Small intestine (tissue), 7 donors: ENCODE measurements at regions not wholly inside any gene's neighbourhood (a gene's known extent, or its start where the extent isn't known, plus 50 kb on each side); places are given as distances from the start of the nearest gene placed in this dataset.
"Not testable (repeated sequence)": the region's sequence is repeated elsewhere in the genome, so short reads cannot be mapped to it uniquely, and the experiment has no call there.

ENCODE experiments used
- DNase-seq, 2 donors: peaks; one replicate each; pipeline versions ENCODE4 v3.0.0 to v3.0.0-alpha.2; 2013
- FAIRE-seq: peaks from 2 replicates; lab custom pipeline; 2012; peaks lifted over from hg19 to GRCh38; lab: Jason Lieb, UNC
- H3K27ac ChIP-seq, 3 donors: one replicate each; pipeline ENCODE4 v1.5.1; 2013; ENCODE audit warnings: low read length in 2 of 3, mild to moderate bottlenecking in 2 of 3, control low read depth in 1 of 3, inconsistent platforms in 1 of 3, low read depth in 1 of 3, moderate library complexity in 1 of 3
- H3K27me3 ChIP-seq, 3 donors: one replicate each; pipeline ENCODE4 v1.6.1; 2013; ENCODE audit warnings: low read length in 3 of 3, inconsistent platforms in 1 of 3; ENCODE audit not compliant: control insufficient read depth in 3 of 3, insufficient read depth in 3 of 3
- H3K36me3 ChIP-seq, 3 donors: one replicate each; pipeline ENCODE4 v1.6.1; 2013; ENCODE audit warnings: low read length in 3 of 3, inconsistent platforms in 1 of 3, low read depth in 1 of 3, mild to moderate bottlenecking in 1 of 3, moderate library complexity in 1 of 3; ENCODE audit not compliant: control insufficient read depth in 3 of 3, insufficient read depth in 2 of 3
- H3K4me1 ChIP-seq, 3 donors: one replicate each; pipeline ENCODE4 v1.6.1; 2013; ENCODE audit warnings: low read length in 2 of 3, inconsistent platforms in 1 of 3, low read depth in 1 of 3, mild to moderate bottlenecking in 1 of 3, moderate library complexity in 1 of 3; ENCODE audit not compliant: control insufficient read depth in 3 of 3, insufficient read depth in 2 of 3
- H3K4me3 ChIP-seq, 3 donors: one replicate each; pipeline ENCODE4 v1.5.1; 2013; ENCODE audit warnings: low read length in 3 of 3, control low read depth in 1 of 3, inconsistent platforms in 1 of 3, low read depth in 1 of 3, mild to moderate bottlenecking in 1 of 3, moderate library complexity in 1 of 3
- H3K9me3 ChIP-seq, 2 donors: one replicate each; pipeline ENCODE4 v1.6.1; 2013; ENCODE audit warnings: low read depth in 1 of 2, low read length in 1 of 2; ENCODE audit not compliant: control insufficient read depth in 2 of 2, insufficient read depth in 1 of 2
- WGBS, 3 donors: extraction: QIAGEN DNeasy Blood & Tissue Kit; methylation state at CpG; one replicate each; pipeline ENCODE4 v1.1.7; 2013; 5-methylcytosine and 5-hydroxymethylcytosine counted together
- donor health status: healthy with polysubstance abuse.
- donor health status: control.
- donor health status: control.
- donor health status: Bipolar disorder and iron deficiency.
- donor health status: healthy.

DNA sequence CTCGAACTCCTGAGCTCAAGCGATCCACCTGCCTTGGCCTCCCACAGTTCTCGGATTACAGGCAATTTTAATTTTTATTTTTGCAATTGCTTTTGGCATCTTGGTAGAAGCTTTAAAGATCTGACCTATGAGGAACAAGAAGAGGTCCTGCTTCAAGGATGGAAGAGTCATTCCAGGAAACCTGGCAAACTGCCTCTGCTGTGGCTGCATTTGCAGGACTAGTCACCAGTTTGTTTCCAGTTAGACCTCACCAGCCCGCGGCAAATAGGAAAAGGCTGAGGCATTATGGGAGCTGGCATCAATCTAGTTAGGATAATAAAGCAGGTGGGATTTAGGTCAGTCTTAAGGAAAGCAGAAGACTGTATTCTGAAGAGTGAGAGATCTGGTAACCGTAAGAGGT, 51.9 kb upstream of the LAS1L start:
- no peak for FAIRE-seq
- WGBS, 3 donors = 85 to 97% (median 87%) methylated on average over 6 of the region's 6 CpGs
- no peak overlapping the region for H3K4me3 ChIP-seq
- no peaks in the 10 kb centered on the region for H3K27me3 ChIP-seq
- DNase-seq = no peak
- H3K9me3 ChIP-seq = no peaks in the 10 kb centered on the region
- no peaks in the 10 kb centered on the region for H3K4me1 ChIP-seq
- H3K27ac ChIP-seq = no peak overlapping the region
- no peaks in the 10 kb centered on the region for H3K36me3 ChIP-seq

DNA sequence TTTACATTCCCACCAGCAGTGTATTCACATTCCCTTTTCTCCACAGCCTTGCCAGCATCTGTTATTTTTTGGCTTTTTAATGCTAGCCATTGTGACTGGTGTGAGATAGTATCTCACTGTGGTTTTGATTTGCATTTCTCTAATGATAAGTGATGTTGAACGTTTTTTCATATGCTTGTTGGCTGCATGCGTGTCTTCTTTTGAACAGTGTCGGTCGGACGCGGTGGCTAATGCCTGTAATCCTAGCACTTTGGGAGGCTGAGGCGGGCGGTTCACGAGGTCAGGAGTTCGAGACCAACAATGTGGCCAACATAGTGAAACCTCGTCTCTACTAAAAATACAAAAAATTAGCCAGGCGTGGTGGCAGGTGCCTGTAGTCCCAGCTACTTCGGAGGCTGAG, 50.6 kb upstream of the LAS1L start:
- not testable (repeated sequence) for H3K27ac ChIP-seq, H3K27me3 ChIP-seq, H3K9me3 ChIP-seq, H3K36me3 ChIP-seq, FAIRE-seq, H3K4me1 ChIP-seq, H3K4me3 ChIP-seq, DNase-seq
- WGBS, 3 donors = 75 to 81% (median 80%) methylated on average over 13 of the region's 13 CpGs
